Thyroid gland (tissue), 4 donors: ENCODE measurements at regions not wholly inside any gene's neighbourhood (a gene's known extent, or its start where the extent isn't known, plus 50 kb on each side); places are given as distances from the start of the nearest gene placed in this dataset.

Experiments
- DNase-seq, 2 donors: peaks; one replicate each; pipeline ENCODE4 v3.0.0-alpha.2; 2019
- H3K27ac ChIP-seq, 3 donors: fragments of 200-600 bp; sonication (generic); 1 replicate in 2 of 3; 2 replicates in 1 of 3; pipeline ENCODE4 v1.5.1; 2016 to 2019; ENCODE audit warnings: mild to moderate bottlenecking in 1 of 3, moderate library complexity in 1 of 3
- H3K27me3 ChIP-seq: fragments of 200-600 bp; sonication (generic); one replicate; pipeline ENCODE4 v1.5.1; 2019
- H3K36me3 ChIP-seq, 2 donors: fragments of 200-600 bp; sonication (generic); one replicate each; pipeline ENCODE4 v1.5.1; 2016 to 2019
- H3K4me1 ChIP-seq, 2 donors: fragments of 200-600 bp; sonication (generic); one replicate each; pipeline ENCODE4 v1.5.1; 2017 to 2019
- H3K4me3 ChIP-seq, 3 donors: fragments of 200-600 bp; sonication (generic); replicated peaks in 1 of 3; 1 replicate in 2 of 3; 2 replicates in 1 of 3; pipeline ENCODE4 v1.5.1; 2016; ENCODE audit warnings: mild to moderate bottlenecking in 1 of 3
- H3K9me3 ChIP-seq: fragments of 200-600 bp; sonication (generic); one replicate; pipeline ENCODE4 v1.5.1; 2017
- POLR2A ChIP-seq, 2 donors: fragments of 450-650 bp; IDR thresholded peaks; one replicate each; pipeline ENCODE4 v1.6.1; 2017; ENCODE audit warnings: antibody characterized with exemption in 2 of 2, mild to moderate bottlenecking in 2 of 2, moderate library complexity in 1 of 2
- WGBS, 2 donors: methylation state at CpG; one replicate each; pipeline ENCODE4 v1.1.5; 2017; 5-methylcytosine and 5-hydroxymethylcytosine counted together
- intact Hi-C: fragments of 100-400 bp; cut with DNase I; formaldehyde crosslinking; loops from one replicate; pipeline ENCODE4 v1.15.1; 2023
- TF ChIP-seq, protein P1 (sequence below), 6 experiments: fragments of 200-600 bp in 3 of 6; fragments of 450-650 bp in 3 of 6; sonication (generic) in 3 of 6; IDR thresholded peaks; one replicate each; pipeline ENCODE4 v1.5.1; 2016 to 2019; ENCODE audit warnings: antibody characterized with exemption in 6 of 6, mild to moderate bottlenecking in 2 of 6, inconsistent platforms in 1 of 6, moderate library complexity in 1 of 6

DNA sequence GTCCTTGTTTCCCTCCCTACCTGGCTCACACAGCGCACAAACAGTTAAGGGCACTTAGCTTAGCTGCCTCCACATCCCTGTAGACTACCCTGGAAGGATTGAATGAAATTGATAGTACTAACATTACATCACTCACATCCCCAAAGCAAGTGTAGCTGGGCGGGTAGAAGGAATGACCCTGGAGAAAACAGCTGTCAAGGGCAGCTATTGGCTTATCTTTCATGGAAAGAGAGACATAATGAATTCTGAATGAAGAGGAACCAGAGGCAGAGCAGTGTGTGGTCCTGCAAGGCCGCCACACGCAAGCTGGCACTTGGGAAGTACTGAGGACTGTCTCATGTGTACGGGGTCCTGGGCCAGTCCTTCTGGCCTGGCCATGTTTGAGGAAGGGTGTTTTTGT lies 369.6 kb upstream of the RGMA start:
- no peak for DNase-seq
- intact Hi-C loops, result no loop called here
- Histone ChIP-seq H3K27ac (no peak overlapping the region), H3K27me3 (no peaks in the 10 kb centered on the region), H3K9me3 (no peaks in the 10 kb centered on the region), H3K4me3 (no peak overlapping the region), H3K4me1 (no peaks in the 10 kb centered on the region), H3K36me3 (no peaks in the 10 kb centered on the region)
- WGBS, 2 donors, result 78 to 79% methylated on average over 3 to 5 of the region's 5 CpGs
- TF ChIP-seq, protein P1, sequence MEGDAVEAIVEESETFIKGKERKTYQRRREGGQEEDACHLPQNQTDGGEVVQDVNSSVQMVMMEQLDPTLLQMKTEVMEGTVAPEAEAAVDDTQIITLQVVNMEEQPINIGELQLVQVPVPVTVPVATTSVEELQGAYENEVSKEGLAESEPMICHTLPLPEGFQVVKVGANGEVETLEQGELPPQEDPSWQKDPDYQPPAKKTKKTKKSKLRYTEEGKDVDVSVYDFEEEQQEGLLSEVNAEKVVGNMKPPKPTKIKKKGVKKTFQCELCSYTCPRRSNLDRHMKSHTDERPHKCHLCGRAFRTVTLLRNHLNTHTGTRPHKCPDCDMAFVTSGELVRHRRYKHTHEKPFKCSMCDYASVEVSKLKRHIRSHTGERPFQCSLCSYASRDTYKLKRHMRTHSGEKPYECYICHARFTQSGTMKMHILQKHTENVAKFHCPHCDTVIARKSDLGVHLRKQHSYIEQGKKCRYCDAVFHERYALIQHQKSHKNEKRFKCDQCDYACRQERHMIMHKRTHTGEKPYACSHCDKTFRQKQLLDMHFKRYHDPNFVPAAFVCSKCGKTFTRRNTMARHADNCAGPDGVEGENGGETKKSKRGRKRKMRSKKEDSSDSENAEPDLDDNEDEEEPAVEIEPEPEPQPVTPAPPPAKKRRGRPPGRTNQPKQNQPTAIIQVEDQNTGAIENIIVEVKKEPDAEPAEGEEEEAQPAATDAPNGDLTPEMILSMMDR (IDR thresholded peaks at IDR 0.05), result no peak
- no peak for TF ChIP-seq POLR2A (IDR thresholded peaks at IDR 0.05)

DNA sequence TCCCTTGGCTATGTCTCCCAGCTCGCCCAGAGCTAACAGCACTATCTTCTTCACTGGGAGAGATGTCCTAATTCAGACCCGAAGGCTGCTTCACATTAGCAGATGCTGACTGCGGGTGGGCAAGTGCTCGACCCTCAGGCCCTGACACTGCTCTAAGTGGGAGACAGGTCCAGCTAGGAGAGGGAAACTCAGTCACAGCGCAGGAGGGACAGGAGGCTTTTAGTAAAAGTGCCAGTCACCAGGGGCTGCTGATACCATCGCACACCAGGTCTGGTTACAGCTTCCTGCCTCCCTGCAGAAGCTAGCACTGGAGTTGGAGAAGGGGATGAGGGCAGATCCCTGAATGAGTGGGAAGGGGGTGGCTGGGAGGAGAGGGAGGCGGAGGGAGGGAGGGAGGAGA lies 365.8 kb upstream of the RGMA start:
- intact Hi-C loops, result no loop called here
- Histone ChIP-seq H3K9me3 (no peaks in the 10 kb centered on the region), H3K4me3 (no peak overlapping the region), H3K4me1 (no peaks in the 10 kb centered on the region), H3K27ac (no peak overlapping the region), H3K27me3 (no peaks in the 10 kb centered on the region), H3K36me3 (no peaks in the 10 kb centered on the region)
- TF ChIP-seq, protein P1 (IDR thresholded peaks at IDR 0.05), result no peak
- no peak for TF ChIP-seq POLR2A (IDR thresholded peaks at IDR 0.05)
- no peak for DNase-seq
- 36 to 46% methylated on average over 7 of the region's 7 CpGs for WGBS, 2 donors

DNA sequence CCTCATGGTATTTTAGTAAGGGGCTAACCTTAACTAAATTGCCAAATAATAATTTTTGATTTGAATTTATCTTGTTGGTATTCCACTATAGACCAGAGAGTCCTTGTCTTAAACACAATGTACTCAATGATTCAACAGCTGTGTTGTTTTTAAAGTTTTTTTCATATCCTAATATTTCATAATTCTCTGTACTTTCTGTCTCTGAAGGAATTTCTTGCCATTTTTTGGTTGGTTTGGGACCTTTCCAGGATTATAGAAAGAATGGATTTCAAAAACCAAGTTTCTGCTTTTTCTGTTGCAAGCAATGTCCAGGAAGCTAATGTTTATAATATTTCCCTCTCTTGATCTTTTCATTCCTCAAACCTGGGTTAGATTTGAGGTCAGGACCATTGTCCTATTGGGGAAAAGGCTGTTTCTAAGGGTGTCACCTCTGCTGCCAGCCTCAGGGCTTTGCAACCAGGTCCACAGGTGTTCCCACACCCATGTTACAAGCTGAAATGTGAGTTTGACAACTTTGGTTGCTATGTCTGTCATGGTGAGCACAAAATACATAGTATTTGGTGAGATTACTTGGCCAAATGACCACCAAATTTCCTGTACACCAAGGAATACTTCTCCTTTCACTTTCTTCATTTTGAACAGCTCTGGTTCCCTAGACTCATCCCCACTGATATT lies 363.7 kb upstream of the RGMA start:
- Histone ChIP-seq H3K36me3 (no peaks in the 10 kb centered on the region), H3K27ac (no peak overlapping the region), H3K4me3 (no peak overlapping the region), H3K4me1 (no peaks in the 10 kb centered on the region), H3K27me3 (no peaks in the 10 kb centered on the region), H3K9me3 (no peaks in the 10 kb centered on the region)
- no peak for TF ChIP-seq POLR2A (IDR thresholded peaks at IDR 0.05)
- TF ChIP-seq, protein P1 (IDR thresholded peaks at IDR 0.05), result no peak
- DNase-seq, result no peak
- intact Hi-C loops, result no loop called here

GRCh38 chr15:93451822-93452221 lies 362.8 kb upstream of the RGMA start:
- H3K27me3 ChIP-seq, result no peaks in the 10 kb centered on the region
- H3K27ac ChIP-seq, result no peak overlapping the region
- H3K36me3 ChIP-seq, result no peaks in the 10 kb centered on the region
- intact Hi-C loops, result no loop called here
- H3K9me3 ChIP-seq, result no peaks in the 10 kb centered on the region
- H3K4me1 ChIP-seq, result no peaks in the 10 kb centered on the region
- no peak for DNase-seq
- H3K4me3 ChIP-seq, result no peak overlapping the region
- TF ChIP-seq POLR2A (IDR thresholded peaks at IDR 0.05), result no peak
- TF ChIP-seq, protein P1 (IDR thresholded peaks at IDR 0.05), result no peak
- 56 to 64% methylated on average over 2 of the region's 2 CpGs for WGBS, 2 donors

DNA sequence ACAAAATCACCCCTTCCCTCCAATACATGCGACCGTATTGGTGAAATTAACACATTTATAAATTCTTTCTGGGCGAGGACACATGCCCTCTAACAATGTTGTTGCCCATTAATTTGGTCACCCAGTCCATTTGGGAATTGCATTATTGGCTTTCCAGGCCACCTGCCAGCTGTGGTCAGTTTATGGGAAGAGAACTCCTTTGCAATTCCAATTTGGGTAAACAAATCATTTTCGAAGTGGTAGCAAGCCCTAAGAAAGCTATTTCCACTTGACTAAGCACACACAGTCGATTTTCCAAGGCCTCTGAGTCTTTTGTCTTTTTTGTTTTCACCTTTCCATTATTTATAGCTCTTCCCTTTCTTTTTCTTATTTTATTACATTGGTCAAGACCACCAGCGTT lies 362.3 kb upstream of the RGMA start:
- Histone ChIP-seq H3K27me3 (no peaks in the 10 kb centered on the region), H3K4me1 (no peaks in the 10 kb centered on the region), H3K36me3 (no peaks in the 10 kb centered on the region), H3K27ac (no peak overlapping the region), H3K9me3 (no peaks in the 10 kb centered on the region), H3K4me3 (no peak overlapping the region)
- intact Hi-C loops, result no loop called here
- peak; percentile 1 to 3 for DNase-seq
- TF ChIP-seq, protein P1 (IDR thresholded peaks at IDR 0.05), result no peak
- TF ChIP-seq POLR2A (IDR thresholded peaks at IDR 0.05), result no peak
- WGBS, 2 donors, result 63 to 65% methylated on average over 6 of the region's 6 CpGs
